Thoracic aorta (tissue), 2 donors: ENCODE measurements at regions not wholly inside any gene's neighbourhood (a gene's known extent, or its start where the extent isn't known, plus 50 kb on each side); places are given as distances from the start of the nearest gene placed in this dataset.
"Not testable (repeated sequence)": the region's sequence is repeated elsewhere in the genome, so short reads cannot be mapped to it uniquely, and the experiment has no call there.

Source experiments
- ATAC-seq: fragments of 150-250 bp; one replicate; pipeline ENCODE4 v1.8.0; 2017; ENCODE audit warnings: low read depth; ENCODE audit not compliant: insufficient number of reproducible peaks, low FRiP score
- DNase-seq: peaks from one replicate; pipeline ENCODE4 v3.0.0-alpha.2; 2020; ENCODE audit warnings: low spot score
- H3K27ac ChIP-seq, 2 donors: fragments of 200-600 bp; sonication (generic); 1 replicate in 1 of 2; 2 replicates in 1 of 2; pipeline ENCODE4 v1.5.1; 2016; ENCODE audit warnings: mild to moderate bottlenecking in 2 of 2, moderate library complexity in 2 of 2
- H3K27me3 ChIP-seq: fragments of 200-600 bp; sonication (generic); replicated peaks from 2 replicates; pipeline ENCODE4 v1.6.0; 2016; ENCODE audit warnings: mild to moderate bottlenecking; ENCODE audit not compliant: insufficient read depth
- H3K36me3 ChIP-seq: fragments of 200-600 bp; sonication (generic); one replicate; pipeline ENCODE4 v1.5.1; 2016
- H3K4me1 ChIP-seq, 2 donors: fragments of 200-600 bp; sonication (generic); 1 replicate in 1 of 2; 2 replicates in 1 of 2; pipeline versions ENCODE4 v1.5.1 to v1.6.0; 2016; ENCODE audit warnings: low read depth in 2 of 2, mild to moderate bottlenecking in 1 of 2; ENCODE audit not compliant: control insufficient read depth in 1 of 2
- H3K4me3 ChIP-seq: fragments of 200-600 bp; sonication (generic); 2 replicates; pipeline ENCODE4 v1.5.1; 2016; ENCODE audit warnings: mild to moderate bottlenecking
- H3K9me3 ChIP-seq: fragments of 200-600 bp; sonication (generic); 2 replicates; pipeline ENCODE4 v1.5.1; 2016
- TF ChIP-seq, protein P1 (sequence below): fragments of 200-600 bp; sonication (generic); IDR thresholded peaks from one replicate; pipeline ENCODE4 v1.5.1; 2019; ENCODE audit warnings: antibody characterized with exemption

DNA sequence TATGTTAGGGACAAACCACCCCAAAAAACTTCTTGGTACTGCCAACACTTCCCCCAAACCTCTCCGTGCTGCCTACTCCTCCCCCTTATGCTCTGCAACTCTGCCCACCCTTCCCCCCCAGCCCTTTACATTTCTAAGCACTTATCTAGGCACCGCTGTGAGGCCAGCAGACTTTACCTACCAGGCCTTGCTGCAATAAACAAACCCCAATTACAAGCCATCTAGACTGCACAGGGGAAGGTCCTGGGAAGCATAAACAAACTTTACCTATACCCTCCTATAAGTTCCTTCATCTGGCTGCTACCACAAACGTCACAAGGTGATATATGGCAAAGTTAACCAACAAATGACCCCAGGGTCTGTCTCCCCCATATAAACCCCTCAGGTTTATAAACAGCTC lies 259.4 kb upstream of the GULP1 start:
- DNase-seq (no peak), ATAC-seq (no peak)

DNA sequence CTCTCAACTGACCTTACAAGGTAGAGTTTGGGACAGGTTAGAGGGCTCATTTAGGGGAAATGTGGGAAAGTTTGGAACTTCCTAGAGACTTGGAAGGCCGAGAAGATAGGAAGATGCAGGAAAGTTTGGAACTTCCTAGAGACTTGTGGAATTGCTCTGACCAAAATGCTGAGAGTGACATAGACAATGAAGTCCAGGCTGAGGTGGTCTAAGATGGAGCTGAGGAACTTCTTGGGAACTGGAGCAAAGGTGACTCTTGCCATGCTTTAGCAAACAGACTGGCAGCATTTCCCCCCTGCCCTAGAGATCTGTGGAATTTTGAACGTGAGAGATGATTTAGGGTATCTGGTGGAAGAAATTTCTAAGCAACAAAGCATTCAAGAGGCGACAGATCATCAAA lies 258.9 kb upstream of the GULP1 start:
- TF ChIP-seq, protein P1, sequence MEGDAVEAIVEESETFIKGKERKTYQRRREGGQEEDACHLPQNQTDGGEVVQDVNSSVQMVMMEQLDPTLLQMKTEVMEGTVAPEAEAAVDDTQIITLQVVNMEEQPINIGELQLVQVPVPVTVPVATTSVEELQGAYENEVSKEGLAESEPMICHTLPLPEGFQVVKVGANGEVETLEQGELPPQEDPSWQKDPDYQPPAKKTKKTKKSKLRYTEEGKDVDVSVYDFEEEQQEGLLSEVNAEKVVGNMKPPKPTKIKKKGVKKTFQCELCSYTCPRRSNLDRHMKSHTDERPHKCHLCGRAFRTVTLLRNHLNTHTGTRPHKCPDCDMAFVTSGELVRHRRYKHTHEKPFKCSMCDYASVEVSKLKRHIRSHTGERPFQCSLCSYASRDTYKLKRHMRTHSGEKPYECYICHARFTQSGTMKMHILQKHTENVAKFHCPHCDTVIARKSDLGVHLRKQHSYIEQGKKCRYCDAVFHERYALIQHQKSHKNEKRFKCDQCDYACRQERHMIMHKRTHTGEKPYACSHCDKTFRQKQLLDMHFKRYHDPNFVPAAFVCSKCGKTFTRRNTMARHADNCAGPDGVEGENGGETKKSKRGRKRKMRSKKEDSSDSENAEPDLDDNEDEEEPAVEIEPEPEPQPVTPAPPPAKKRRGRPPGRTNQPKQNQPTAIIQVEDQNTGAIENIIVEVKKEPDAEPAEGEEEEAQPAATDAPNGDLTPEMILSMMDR: no peak
- H3K27ac ChIP-seq: no peak overlapping the region

More for the DNA sequence above, 259.4 kb upstream of the GULP1 start:
- Histone ChIP-seq H3K36me3 (no peaks in the 10 kb centered on the region), H3K4me1 (no peaks in the 10 kb centered on the region), H3K4me3 (no peak overlapping the region), H3K27ac (no peak overlapping the region), H3K27me3 (no peaks in the 10 kb centered on the region), H3K9me3 (no peaks in the 10 kb centered on the region)
- TF ChIP-seq, protein P1: no peak

DNA sequence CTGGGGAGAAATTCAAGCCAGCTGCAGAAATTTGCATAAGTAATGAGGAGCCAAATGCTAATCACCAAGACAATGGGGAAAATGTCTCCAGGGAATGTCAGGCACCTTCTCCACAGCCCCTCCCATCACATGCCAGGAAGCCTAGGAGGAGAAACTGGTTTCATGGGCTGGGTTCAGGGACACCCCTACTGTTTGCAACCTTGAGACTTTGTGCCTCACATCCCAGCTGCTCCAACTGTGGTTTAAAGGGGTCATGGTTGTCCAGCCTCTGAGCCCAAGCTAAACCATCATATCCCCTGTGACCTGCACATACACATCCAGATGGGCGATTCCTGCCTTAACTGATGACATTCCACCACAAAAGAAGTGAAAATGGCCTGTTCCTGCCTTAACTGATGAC lies 258.4 kb upstream of the GULP1 start:
- H3K4me1 ChIP-seq, H3K27me3 ChIP-seq, H3K4me3 ChIP-seq, DNase-seq, H3K27ac ChIP-seq, ATAC-seq, H3K9me3 ChIP-seq, H3K36me3 ChIP-seq: not testable (repeated sequence)

More for the DNA sequence above, 258.9 kb upstream of the GULP1 start:
- ATAC-seq: no peak
- Histone ChIP-seq H3K36me3 (no peaks in the 10 kb centered on the region), H3K4me1 (no peaks in the 10 kb centered on the region), H3K9me3 (no peaks in the 10 kb centered on the region), H3K4me3 (no peak overlapping the region), H3K27me3 (no peaks in the 10 kb centered on the region)
- DNase-seq: no peak

DNA sequence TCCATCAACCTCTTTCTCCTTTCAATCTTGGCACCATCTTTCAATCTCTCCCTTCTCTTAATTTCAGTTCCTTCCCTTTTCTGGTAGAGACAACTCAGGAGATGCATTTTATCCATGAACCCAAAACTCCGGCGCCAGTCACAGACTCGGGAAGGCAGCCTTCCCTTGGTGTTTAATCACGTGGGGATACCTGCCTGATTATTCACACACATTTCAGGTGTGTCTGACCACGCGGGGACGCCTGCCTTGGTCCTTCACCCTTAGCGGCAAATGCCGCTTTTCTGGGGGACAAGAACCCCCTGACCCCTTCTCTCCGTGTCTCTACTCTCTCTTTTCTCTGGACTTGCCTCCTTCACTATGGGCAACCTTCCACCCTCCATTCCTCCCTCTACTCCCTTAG lies 257.6 kb upstream of the GULP1 start:
- ATAC-seq, H3K27ac ChIP-seq, H3K4me1 ChIP-seq, DNase-seq, H3K4me3 ChIP-seq, H3K36me3 ChIP-seq, H3K9me3 ChIP-seq, H3K27me3 ChIP-seq: not testable (repeated sequence)

DNA sequence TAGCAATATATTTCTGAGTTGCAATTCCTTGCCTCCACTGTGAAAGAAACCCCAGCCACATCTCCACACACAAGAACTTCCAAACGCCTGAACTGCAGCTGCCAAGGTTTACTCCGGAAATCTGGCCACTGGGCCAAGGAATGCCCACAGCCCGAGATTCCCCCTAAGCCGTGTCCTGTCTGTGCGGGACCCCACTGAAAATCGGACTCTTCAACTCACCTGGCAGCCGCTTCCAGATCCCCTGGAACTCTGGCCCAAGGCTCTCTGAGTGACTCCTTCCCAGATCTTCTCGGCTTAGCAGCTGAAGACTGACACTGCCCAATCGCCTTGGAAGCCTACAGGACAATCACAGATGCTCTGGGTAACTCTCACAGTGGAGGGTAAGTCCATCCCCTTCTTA lies 256.3 kb upstream of the GULP1 start:
- DNase-seq, ATAC-seq, H3K27ac ChIP-seq: not testable (repeated sequence)

DNA sequence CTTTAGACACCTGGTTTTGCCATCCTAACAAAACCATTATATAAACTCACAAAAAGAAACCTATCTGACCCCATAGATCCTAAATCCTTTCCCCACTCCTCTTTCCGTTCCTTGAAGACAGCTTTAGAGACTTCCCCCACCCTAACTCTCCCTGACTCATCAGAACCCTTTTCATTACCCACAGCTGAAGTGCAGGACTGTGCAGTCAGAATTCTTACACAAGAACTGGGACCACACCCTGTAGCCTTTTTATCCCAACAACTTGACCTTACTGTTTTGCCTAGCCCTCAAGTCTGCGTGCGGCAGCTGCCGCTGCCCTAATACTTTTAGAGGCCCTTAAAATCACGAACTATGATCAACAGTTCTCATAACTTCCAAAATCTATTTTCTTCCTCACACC lies 254.9 kb upstream of the GULP1 start:
- not testable (repeated sequence) for H3K36me3 ChIP-seq, H3K4me3 ChIP-seq

More for the DNA sequence above, 256.3 kb upstream of the GULP1 start:
- H3K9me3 ChIP-seq, H3K27me3 ChIP-seq, H3K4me1 ChIP-seq, H3K4me3 ChIP-seq, H3K36me3 ChIP-seq: not testable (repeated sequence)

DNA sequence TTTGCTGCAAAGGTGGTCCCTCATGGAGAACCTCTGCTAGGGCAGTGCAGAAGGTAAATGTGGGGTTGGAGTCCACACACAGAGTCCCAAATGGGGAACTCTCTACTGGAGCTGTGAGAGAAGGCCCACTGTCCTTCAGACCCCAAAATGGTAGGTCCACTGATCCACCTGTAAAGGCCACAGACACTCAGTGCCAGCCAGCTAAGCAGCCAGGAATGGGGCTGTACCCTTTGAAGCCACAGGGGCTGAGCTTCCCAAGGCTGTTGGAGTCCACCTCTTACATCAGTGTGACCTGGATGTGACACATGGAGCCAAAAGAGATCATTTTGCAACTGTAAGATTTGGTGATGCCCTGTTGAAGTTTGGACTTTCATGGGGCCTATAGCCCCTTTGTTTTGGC lies 252.4 kb upstream of the GULP1 start:
- H3K36me3 ChIP-seq: no peaks in the 10 kb centered on the region
- DNase-seq (no peak), ATAC-seq (no peak)
- TF ChIP-seq, protein P1: no peak
- peaks cover 9 to 11% of the 10 kb centered on the region in 2 donors for H3K4me1 ChIP-seq
- H3K27me3 ChIP-seq: no peaks in the 10 kb centered on the region
- no peak overlapping the region for H3K27ac ChIP-seq
- H3K9me3 ChIP-seq: no peaks in the 10 kb centered on the region
- no peak overlapping the region for H3K4me3 ChIP-seq

More for the DNA sequence above, 254.9 kb upstream of the GULP1 start:
- H3K27me3 ChIP-seq, DNase-seq, H3K27ac ChIP-seq, H3K4me1 ChIP-seq, H3K9me3 ChIP-seq, ATAC-seq: not testable (repeated sequence)
